ENCODE measurements at regions not wholly inside any gene's neighbourhood (a gene's known extent, or its start where the extent isn't known, plus 50 kb on each side); places are given as distances from the start of the nearest gene placed in this dataset.

- TF ChIP-seq, protein P1, sequence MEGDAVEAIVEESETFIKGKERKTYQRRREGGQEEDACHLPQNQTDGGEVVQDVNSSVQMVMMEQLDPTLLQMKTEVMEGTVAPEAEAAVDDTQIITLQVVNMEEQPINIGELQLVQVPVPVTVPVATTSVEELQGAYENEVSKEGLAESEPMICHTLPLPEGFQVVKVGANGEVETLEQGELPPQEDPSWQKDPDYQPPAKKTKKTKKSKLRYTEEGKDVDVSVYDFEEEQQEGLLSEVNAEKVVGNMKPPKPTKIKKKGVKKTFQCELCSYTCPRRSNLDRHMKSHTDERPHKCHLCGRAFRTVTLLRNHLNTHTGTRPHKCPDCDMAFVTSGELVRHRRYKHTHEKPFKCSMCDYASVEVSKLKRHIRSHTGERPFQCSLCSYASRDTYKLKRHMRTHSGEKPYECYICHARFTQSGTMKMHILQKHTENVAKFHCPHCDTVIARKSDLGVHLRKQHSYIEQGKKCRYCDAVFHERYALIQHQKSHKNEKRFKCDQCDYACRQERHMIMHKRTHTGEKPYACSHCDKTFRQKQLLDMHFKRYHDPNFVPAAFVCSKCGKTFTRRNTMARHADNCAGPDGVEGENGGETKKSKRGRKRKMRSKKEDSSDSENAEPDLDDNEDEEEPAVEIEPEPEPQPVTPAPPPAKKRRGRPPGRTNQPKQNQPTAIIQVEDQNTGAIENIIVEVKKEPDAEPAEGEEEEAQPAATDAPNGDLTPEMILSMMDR (IDR thresholded peaks at IDR 0.05) = no peak
- TF ChIP-seq POLR2A (IDR thresholded peaks at IDR 0.05) = no peak
Observed at GRCh38 chr9:71233646-71234045, 112.2 kb upstream of the TRPM3 start.
